ENCODE measurements at regions not wholly inside any gene's neighbourhood (a gene's known extent, or its start where the extent isn't known, plus 50 kb on each side); places are given as distances from the start of the nearest gene placed in this dataset.

DNA sequence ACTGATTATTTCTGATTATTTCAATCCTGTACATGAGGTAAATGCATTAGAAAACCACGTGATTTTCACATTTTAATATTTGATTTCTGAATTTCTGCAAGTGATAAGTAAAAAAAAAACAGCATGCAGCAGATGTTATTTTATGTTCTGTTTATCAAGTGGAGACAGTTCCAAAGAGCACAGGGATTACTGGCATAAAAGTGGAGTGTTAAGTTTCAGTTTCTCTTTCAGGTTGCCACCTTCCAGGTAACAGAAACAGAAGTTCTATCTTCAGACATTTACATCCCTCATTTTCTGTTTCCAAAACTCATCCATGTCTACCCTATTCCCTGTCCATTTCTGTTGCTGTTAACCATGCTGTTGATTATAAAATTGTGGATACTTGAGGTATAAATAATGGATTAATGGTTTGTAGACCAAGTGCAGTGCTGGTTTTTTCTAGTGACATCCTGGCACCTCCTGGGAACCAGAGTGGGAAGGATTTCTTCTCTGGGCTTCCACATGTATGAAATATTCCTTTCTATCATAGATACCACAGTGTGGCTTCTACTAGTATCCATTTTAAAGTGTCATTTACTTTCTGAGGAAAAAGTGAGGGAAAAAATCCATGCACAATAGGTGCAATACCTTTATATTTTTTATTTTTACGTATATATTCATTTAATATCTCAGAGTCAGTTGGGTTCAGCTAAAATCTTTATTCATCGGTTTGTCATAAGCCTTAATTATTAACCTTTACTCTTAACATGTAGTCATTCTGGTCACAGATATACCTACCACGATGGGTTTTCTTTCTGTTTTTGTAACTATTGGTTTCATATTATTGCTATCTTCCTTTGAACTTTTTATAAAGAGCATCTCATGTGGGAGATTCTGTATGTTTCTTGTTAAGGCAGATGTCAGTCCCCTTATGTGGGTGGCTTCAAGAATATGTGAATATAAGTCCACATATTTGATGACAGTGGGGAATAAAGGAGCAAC lies 1010.0 kb downstream of the SQOR start:
- no peak for DNase-seq (ENCODE audit: low read depth, low spot score)

DNA sequence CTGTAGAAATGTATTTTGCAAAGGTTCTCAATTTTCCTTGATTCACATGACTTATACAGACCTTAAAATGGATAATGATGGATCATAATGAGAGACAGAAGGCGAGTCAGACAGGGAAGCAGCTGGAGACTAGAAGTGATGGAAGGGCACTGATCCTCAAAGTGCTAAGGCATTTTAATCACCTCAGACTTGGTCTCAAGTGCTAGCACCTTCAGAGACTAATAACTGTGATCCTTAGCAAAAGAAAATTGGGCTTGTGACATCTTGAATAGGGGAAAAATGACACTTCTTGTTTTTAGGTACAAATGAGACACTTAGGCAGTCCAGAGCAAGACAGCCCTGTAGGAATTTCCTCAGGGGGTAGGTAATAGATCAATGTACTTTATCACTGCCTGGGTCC lies 1011.7 kb downstream of the SQOR start:
- DNase-seq (ENCODE audit: low read depth, low spot score) = no peak

DNA sequence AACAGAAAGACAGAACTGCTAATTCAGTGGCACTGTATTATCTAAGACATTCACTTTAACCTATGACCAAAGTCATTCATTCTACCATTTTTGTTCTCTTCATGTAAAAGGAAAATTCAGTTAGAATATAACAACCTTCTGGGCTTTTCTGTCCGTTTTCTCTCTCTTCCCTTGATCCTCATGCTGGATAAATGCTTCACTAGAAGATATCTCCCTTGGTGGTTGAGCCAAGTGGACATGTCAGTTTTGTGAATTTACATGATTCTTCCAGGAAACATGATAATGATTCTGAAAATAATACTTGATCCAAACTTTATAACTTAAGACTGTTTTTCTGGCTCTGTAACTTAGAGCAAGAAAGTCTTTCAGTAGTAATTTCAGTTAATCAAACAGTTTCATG lies 1012.2 kb downstream of the SQOR start:
- no peak for DNase-seq (ENCODE audit: low read depth, low spot score)

DNA sequence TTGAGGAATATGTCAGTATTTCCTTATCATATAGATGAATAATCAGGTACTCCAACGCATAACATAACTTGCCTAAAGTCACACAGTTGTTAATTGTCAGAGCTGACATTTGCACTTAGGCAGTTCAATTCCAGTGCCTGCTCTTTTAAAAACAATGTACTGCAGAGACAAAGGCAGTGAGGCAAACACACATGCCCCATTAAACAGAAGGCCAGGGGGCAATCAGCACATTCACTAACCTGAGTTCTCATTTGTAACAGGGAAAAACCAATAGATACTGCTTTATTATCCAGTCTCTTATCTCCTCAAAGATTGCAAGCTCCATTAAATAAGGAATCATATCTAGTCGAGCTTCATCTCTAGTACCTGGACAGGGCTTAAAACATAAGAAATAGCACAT lies 1017.4 kb downstream of the SQOR start:
- DNase-seq (ENCODE audit: low read depth, low spot score) = no peak

DNA sequence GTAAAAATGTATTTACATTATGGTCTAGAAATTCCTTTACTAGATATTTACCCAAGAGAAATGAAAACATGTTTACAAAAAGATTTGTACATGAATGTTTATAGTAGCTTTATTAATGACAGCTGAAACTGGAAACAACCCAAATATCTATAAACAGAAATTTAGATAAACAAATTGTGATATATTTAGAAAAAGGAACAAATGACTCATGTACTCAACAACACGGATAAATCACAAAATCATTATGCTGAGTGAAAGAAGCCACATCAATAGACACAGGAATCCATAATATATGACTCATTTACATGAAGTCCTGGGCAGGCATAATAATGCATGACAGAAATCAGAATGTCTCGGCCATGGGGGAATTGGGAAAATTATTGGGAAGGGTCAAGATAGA lies 1020.2 kb downstream of the SQOR start:
- DNase-seq (ENCODE audit: low read depth, low spot score) = no peak

DNA sequence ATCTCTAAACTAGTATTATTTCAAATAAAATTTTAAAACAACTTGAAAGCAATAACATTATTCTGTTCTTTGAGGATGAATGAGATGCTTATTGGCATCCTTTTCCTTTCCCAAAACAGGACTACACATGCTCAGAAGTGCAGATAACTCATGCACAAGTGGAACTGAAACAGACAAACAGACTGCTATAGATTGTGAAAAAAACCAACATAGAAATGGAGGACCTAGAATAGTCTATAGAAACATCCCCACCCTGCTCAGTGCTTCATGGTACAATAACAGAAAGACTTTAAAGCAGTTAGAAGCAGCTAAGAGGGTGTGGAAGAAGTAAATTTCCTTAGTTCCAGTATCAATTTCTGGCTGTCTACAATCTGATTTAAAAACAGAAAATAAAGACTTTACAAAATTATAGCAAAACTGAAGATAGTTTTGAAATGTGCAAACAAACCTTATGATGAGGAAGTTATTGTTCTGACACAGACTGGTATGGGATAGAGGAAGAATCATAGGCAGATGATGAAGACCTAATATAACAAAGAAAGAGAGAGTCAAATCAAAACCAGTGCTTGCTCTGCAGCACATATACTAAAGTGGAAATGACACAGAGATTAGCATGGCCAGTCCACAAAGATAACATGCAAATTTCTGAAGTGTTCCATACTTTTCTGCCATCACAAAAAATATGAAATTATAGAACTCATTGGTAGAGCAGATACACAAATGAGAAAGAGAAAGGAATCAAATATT lies 1025.4 kb downstream of the SQOR start:
- DNase-seq (ENCODE audit: low read depth, low spot score) = no peak

DNA sequence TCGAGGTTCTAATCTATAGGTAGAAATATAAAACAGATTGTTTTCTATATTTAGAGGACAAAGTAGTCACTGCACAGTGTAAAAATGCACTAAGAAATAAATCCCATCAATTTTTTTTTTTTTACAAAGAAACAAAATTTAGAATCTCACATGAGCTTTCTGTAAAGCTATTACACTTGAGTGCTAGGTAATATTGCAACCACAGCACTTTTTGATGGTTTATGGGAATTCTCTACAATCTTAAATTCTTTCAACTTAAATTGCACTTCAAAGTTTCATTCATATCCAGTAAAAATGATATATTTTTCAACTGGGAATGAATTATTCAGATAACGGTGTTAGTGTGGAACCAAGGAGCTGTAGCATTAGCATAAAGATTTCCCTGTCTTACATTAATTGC lies 1035.4 kb downstream of the SQOR start:
- DNase-seq (ENCODE audit: low read depth, low spot score) = no peak

DNA sequence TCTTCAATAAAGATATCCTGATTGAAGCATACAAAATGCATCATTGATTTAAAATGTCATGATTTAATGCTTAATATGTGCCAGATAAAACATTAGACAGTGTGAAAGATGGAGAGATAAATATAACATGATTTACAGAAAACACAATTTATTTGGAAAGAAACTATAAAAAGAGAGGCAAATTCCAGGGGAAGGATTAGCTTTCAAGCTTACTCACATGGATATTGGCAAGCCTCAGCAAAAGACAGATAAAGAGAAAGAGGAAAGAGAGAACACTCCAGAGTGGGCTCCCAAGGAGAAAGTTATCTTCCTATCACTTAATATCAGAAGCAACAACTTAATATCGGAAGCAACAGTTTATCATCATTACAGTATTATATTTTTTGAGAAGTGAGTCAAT lies 1036.5 kb downstream of the SQOR start:
- DNase-seq (ENCODE audit: low read depth, low spot score) = no peak

DNA sequence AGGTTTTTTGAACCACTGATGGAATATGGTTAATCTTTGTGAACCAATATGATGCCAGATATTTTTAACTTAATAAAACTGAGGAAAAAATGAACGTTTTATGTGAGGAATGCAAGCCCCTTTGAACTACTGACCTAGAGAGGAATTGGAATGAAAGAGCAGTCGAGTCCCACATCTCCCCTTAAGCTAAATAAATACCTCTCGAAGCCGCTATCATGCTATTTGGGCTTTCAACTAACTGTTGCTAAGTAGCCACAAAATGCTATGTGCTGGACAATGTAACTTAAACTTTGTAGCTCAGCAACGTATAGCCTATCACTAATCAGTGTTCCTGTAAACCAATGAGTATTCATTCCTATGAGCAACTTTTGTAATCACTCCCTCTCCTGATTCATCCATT lies 1037.2 kb downstream of the SQOR start:
- DNase-seq (ENCODE audit: low read depth, low spot score) = no peak

DNA sequence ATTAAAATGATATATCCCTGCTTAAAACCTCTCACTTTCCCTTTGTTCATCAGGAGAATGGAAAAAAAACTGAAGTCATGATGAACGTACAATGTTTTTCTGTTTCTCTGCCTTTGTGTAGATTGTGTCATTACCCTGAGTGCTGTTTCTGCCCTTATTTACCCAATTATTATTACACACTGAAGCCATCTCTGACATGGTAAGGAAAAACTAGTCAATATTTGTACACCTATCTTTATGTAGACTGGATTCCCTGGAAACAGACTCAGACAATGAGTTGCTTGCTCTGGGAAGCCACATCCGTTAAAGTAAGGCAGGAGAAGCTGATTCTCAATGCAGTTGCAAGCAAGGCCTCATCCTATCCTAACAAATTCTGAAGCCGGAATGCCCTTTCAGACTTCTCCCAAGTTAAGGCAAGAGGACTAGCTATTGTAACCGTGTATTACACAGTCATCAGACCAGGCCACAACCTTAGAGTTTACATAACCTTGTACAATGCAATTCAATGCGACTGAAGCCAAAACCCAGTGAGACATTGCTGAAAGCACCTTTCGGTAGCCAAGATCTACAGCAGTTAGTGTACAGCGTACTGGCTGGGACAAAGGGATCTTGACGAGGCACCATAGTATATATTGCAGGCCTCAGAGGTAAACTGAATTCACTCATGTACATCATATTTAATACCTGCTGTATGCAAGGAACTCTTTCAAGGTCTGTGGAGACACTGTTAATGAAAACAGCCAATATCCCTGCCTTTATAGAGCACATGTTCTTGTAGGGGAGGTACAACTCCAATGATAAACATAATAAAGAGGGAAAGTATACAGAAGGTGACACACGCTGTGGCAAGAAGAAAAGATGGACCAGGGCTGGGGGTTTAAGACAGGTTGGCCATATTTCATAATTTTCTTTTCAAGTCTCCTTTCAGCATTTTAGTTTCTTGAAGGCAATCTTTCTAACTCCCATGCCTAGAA lies 1040.8 kb upstream of the SEMA6D start:
- no peak for DNase-seq (ENCODE audit: low read depth, low spot score)

DNA sequence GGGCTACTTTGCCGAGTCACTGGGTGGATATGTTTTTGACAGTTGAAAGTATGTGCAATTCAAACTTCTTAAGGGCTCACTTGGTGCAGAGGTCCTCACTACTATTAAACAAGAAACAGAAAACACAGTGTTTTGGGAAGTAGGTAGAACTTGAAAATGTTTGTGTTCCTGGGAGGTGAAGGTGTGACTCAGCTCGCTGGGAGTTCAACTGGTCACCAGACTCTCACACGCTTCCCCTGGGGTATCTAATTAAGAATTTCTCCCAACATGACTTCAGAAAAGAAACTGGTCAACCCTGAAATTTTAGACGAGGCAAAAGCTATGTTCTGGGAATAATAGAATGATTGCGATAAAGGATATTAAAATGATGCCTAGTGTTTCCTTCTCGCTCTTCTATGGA lies 1039.8 kb upstream of the SEMA6D start:
- no peak for DNase-seq (ENCODE audit: low read depth, low spot score)

DNA sequence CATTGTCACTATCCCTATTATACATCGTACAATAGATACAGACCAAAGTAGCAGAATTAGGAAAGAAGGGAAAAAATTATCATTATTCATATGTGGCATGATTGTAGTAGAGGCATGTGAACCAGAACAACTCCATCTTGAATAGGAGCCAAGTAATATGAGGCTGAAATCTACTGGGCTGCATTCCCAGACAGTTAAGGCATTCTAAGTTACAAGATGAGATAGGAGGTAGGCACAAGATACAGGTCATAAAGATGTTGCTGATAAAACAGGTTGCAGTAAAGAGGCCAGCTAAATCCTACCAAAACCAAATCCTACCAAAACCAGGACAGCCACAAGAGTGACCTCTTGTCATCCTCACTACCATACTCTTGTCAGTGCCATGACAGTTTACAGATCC lies 1035.4 kb upstream of the SEMA6D start:
- DNase-seq (ENCODE audit: low read depth, low spot score) = no peak

DNA sequence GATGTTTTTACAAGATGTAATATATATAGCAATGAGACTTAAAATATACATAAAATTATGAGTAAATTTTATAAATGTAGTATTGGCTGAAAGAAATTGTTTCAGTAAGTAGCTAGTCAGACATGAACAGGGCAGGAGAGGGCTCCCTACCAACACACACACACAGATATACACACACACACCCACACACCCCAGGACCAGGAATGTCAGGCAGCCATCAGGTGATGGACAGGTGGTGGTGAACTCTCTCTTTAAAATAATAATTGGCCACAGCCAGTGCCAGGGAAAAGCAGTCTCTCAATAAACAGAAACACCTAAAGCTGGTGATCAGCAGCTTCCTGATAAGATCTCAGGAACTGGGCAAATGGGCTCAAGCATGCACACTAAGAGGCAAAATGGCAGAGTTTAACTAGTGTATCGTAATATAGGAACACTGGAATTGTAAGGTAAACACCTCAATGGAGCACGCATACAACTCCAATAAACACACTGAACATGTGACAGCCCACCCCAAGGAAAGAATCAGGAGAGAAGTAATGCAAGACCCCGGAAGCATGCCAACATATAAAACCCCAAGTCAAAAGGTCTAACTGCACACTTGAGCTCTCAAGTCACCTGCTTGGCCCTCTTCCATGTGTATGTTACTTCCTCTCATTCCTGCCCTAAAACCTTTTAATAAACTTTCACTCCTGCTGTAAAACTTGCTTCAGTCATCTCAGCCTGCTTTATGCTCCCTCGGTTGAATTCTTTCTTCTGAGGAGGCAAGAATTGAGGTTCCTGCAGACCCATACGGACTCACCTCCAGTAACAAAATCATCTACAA lies 1034.1 kb upstream of the SEMA6D start:
- DNase-seq (ENCODE audit: low read depth, low spot score) = no peak

DNA sequence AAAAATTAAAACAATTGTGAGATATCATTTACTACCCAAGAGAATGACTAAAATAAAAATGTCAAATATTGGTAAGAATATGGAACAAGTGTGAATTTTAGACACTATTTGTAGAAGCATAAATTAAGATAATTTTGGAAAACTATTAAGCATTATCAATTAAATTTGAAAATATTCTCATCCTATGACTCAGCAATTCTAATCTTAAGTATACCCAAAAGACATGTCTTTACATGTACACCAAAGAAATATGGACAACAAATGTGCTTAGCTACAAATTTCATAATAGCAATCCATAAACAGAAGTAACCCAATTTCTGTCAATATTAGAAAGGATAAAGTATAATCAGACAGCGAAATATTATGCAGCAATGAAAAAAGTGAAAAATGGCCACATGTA lies 1032.2 kb upstream of the SEMA6D start:
- DNase-seq (ENCODE audit: low read depth, low spot score) = no peak

DNA sequence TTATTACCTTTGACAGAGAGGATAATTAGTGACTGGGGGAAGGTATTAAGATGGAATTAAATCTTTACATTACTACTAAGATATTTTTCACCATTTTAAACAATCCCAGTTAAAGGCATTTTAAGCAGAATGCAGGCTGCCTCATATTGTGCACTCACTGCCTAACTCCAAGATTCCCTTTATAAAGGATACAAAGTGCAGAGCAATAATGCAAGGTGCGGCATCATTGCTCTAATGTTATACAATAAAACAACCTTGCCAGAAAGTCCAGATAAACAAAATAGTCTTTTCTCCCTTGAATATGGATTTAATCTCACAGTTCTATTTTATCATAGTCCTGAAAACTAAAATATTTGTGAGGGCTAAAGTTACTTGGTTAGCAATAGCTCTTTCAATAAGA lies 1031.6 kb upstream of the SEMA6D start:
- DNase-seq (ENCODE audit: low read depth, low spot score) = no peak

DNA sequence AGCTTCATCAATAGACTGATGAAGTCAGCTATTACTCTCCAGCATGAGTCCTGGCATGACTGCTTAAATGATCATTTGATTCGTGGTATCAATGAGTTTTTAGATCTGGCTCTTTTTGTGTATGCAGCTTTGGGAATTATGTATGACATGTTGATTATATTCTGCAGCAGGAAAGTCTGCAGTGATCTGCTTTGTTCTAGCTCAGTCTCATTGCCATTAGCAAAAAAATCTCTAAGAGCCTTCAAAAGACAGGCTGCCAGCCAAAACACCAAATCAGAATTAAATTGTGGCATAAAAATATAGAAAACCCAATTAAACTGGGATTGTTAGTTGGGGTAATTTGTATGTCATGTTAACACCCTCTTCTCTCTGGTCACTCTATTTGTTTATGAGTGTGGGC lies 1021.0 kb upstream of the SEMA6D start:
- no peak for DNase-seq (ENCODE audit: low read depth, low spot score)

DNA sequence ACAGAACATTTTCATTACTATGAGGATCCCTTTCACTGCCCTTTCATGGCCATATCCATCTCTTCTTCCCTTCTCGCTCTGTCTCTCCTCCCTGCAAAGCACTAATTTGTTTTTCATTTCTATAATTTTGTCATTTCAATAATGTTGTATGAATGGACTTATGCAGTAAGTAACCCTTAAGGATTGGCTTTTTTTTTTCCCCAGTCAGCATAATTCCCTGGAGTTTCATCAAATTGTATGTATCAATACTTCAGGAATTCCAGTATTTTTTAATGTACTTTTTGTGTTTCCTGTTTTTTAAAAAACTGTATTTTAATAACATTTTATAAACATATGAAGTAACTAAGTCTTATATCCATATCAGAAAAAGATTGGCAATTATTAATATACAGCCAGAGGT lies 1016.0 kb upstream of the SEMA6D start:
- no peak for DNase-seq (ENCODE audit: low read depth, low spot score)

DNA sequence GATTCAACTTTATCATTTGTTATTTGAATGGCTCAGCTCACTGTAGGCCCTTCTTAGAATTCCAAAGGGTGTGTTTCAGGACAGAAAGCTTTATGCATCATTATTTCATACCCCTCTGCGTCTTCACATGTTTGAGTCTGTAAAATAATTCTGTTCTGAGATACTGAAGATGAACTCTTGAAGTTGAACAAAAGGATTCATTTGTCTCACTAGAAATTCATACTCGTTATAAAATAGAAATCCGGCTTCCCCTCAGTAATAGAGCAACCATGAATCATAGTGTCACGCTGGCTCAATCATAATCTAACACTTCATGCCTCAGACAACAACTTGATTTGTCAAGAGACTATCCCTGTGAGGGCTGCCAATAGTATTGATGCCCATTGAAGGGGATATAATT lies 1015.4 kb upstream of the SEMA6D start:
- no peak for DNase-seq (ENCODE audit: low read depth, low spot score)

DNA sequence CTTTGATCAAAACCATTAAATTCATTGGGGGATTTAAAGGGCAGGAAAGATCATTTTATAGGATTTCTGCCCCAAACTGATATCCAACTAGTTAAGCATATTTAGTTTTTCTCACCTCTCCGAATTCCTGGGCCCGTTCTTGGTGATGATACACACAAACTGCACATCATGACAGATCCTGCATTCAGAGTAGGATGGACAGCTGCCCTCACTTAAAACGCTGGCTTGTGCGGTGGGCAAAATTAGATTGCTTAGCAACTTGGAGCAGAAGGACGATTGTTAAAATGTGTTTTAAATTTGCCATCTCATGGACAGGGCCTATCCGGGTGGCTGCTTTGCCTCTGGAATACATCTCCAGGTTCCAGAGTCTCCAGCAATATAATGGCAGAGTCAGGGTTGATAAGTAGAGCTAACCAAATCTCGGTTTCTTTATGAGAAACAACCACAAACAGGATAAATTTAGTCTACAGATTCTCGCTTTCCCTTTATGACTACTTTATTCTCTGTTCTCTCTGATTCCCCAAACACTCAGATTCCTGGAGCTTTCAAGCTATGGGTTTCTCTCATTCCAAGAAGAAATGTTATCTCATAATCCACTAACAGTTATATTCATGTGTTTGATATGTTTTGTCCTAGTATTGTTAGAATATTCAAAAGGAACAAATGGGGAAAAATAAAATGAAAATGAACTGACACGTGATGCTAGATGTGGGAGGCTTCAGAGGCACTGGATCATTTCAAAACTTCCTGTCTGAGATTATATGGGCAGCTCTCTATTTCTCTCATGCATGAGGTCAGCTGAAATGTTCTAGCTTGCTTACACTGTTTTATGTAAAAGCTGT lies 1014.1 kb upstream of the SEMA6D start:
- no peak for DNase-seq (ENCODE audit: low read depth, low spot score)

All from ELF-1 (cell line).